DND-41 (cell line): ENCODE measurements at regions not wholly inside any gene's neighbourhood (a gene's known extent, or its start where the extent isn't known, plus 50 kb on each side); places are given as distances from the start of the nearest gene placed in this dataset.

Experiments used
- EZH2 ChIP-seq: IDR thresholded peaks from 3 replicates; pipeline ENCODE4 v1.6.1; 2012; ENCODE audit warnings: borderline replicate concordance, low read depth, mild to moderate bottlenecking, moderate library complexity, low read length, inconsistent platforms; ENCODE audit not compliant: severe bottlenecking
- TF ChIP-seq, protein P1 (sequence below): IDR thresholded peaks from 2 replicates; pipeline ENCODE4 v1.5.1; 2012; ENCODE audit warnings: borderline replicate concordance, low read length, moderate library complexity, mild to moderate bottlenecking; ENCODE audit not compliant: poor library complexity, severe bottlenecking; ENCODE audit errors: extremely low read depth

DNA sequence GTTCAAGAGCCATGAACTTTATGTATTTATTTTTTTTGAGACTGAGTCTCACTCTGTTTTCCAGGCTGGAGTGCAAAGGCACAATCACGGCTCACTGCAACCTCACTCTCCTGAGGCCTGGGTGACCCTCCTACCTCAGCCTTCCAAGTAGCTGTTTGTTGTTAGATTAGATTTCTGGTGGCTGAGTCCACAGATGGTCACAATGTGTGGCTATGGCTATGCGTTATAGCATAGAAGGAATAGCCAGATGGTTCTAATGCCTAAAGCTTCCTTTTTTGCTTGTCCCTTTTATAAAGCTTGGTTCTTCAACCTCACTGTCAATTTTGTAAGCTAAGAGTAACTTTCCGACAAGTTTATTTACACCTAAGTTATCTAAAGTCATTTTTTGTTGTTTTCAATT is 62.3 kb upstream of the FMN2 start:
- TF ChIP-seq, protein P1, sequence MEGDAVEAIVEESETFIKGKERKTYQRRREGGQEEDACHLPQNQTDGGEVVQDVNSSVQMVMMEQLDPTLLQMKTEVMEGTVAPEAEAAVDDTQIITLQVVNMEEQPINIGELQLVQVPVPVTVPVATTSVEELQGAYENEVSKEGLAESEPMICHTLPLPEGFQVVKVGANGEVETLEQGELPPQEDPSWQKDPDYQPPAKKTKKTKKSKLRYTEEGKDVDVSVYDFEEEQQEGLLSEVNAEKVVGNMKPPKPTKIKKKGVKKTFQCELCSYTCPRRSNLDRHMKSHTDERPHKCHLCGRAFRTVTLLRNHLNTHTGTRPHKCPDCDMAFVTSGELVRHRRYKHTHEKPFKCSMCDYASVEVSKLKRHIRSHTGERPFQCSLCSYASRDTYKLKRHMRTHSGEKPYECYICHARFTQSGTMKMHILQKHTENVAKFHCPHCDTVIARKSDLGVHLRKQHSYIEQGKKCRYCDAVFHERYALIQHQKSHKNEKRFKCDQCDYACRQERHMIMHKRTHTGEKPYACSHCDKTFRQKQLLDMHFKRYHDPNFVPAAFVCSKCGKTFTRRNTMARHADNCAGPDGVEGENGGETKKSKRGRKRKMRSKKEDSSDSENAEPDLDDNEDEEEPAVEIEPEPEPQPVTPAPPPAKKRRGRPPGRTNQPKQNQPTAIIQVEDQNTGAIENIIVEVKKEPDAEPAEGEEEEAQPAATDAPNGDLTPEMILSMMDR = no peak
- no peak for TF ChIP-seq EZH2
